ENCODE measurements at regions not wholly inside any gene's neighbourhood (a gene's known extent, or its start where the extent isn't known, plus 50 kb on each side); places are given as distances from the start of the nearest gene placed in this dataset.

DNA sequence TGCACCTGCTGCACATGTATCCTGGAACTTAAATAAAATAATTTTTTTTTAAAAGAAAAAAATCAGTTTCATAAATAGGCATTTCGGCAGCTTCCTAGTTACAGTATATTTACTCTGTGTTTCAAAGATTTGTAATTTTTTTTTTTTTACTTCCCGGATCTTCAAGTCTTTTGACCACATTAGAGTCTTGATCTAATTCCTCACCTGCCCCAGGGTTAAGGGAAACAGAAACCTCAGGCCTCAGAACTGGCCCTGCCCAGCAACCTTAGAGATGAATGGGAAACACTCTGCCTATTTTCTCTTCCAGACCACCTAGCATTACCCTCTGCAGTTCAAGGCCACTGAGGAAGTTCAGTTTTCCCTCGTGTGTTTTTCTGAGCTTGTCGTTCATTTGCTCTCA, 304.0 kb downstream of the MAF start:
- Histone ChIP-seq H3K9me2 (ENCODE audit: low read depth, low read length) (no peaks in the 10 kb centered on the region), H3K9me3 (ENCODE audit: low read length) (no peaks in the 10 kb centered on the region), H3K79me2 (ENCODE audit: insufficient read depth, low read length) (no peaks in the 10 kb centered on the region), H3K27ac (ENCODE audit: low read depth, low read length, poor library complexity, severe bottlenecking) (no peak overlapping the region), H3K4me1 (ENCODE audit: insufficient read depth, low read length, severe bottlenecking) (no peaks in the 10 kb centered on the region), H3K27me3 (ENCODE audit: insufficient read depth, low read length) (no peaks in the 10 kb centered on the region), H4K20me1 (ENCODE audit: insufficient read depth, low read length) (no peaks in the 10 kb centered on the region), H3K4me2 (ENCODE audit: low read length) (no peak overlapping the region), H3K4me3 (ENCODE audit: low read depth, low read length, poor library complexity, severe bottlenecking) (no peak overlapping the region), H3F3A (ENCODE audit: insufficient read depth, low read length) (no peaks in the 10 kb centered on the region), H3K9ac (ENCODE audit: low read length) (no peak overlapping the region), H2AFZ (ENCODE audit: low read length) (no peak overlapping the region), H3K36me3 (ENCODE audit: insufficient read depth, low read length) (no peaks in the 10 kb centered on the region)
- TF ChIP-seq EZH2 (IDR thresholded peaks at IDR 0.05; ENCODE audit: borderline replicate concordance, low read length) (no peak), CTCF (IDR thresholded peaks at IDR 0.05; ENCODE audit: low read length) (no peak)

DNA sequence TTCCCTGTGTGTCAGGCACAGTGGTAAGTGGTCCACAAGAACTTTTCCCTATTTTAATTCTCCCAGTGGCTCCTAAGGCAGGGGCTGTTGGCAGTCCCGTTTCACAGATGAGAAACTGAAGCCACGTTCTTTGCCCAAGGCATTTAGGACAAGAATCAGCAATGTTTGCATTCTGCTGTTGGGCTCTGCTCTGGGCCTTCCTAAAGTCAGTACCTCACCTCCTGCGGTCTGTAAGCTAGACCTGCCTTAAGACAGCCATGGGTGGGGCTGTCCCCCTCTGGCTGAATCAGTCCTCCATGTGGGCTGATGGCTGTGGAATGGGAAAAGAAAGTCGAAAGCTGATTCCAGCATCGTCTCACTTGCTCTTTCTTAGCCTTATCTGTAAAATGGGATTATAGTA, 304.8 kb downstream of the MAF start:
- no peak overlapping the region for H3K27ac ChIP-seq (ENCODE audit: low read depth, low read length, poor library complexity, severe bottlenecking)
- no peaks in the 10 kb centered on the region for H3K4me1 ChIP-seq (ENCODE audit: insufficient read depth, low read length, severe bottlenecking)
- no peaks in the 10 kb centered on the region for H4K20me1 ChIP-seq (ENCODE audit: insufficient read depth, low read length)
- no peak overlapping the region for H3K4me2 ChIP-seq (ENCODE audit: low read length)
- no peak overlapping the region for H2AFZ ChIP-seq (ENCODE audit: low read length)
- no peaks in the 10 kb centered on the region for H3K9me2 ChIP-seq (ENCODE audit: low read depth, low read length)
- no peaks in the 10 kb centered on the region for H3K27me3 ChIP-seq (ENCODE audit: insufficient read depth, low read length)
- no peaks in the 10 kb centered on the region for H3F3A ChIP-seq (ENCODE audit: insufficient read depth, low read length)
- H3K9me3 ChIP-seq (ENCODE audit: low read length), result no peaks in the 10 kb centered on the region
- H3K36me3 ChIP-seq (ENCODE audit: insufficient read depth, low read length), result no peaks in the 10 kb centered on the region
- no peak overlapping the region for H3K4me3 ChIP-seq (ENCODE audit: low read depth, low read length, poor library complexity, severe bottlenecking)
- H3K79me2 ChIP-seq (ENCODE audit: insufficient read depth, low read length), result no peaks in the 10 kb centered on the region
- H3K9ac ChIP-seq (ENCODE audit: low read length), result no peak overlapping the region
- TF ChIP-seq CTCF (IDR thresholded peaks at IDR 0.05; ENCODE audit: low read length) (no peak), EZH2 (IDR thresholded peaks at IDR 0.05; ENCODE audit: borderline replicate concordance, low read length) (no peak)

GRCh38 chr16:79295162-79295561, 305.4 kb downstream of the MAF start:
- no peak for TF ChIP-seq CTCF (IDR thresholded peaks at IDR 0.05; ENCODE audit: low read length)
- TF ChIP-seq EZH2 (IDR thresholded peaks at IDR 0.05; ENCODE audit: borderline replicate concordance, low read length), result no peak
- Histone ChIP-seq H4K20me1 (ENCODE audit: insufficient read depth, low read length) (no peaks in the 10 kb centered on the region), H3K9ac (ENCODE audit: low read length) (no peak overlapping the region), H3K4me3 (ENCODE audit: low read depth, low read length, poor library complexity, severe bottlenecking) (no peak overlapping the region), H3K27ac (ENCODE audit: low read depth, low read length, poor library complexity, severe bottlenecking) (no peak overlapping the region), H3K9me3 (ENCODE audit: low read length) (no peaks in the 10 kb centered on the region), H2AFZ (ENCODE audit: low read length) (no peak overlapping the region), H3K27me3 (ENCODE audit: insufficient read depth, low read length) (no peaks in the 10 kb centered on the region), H3K4me2 (ENCODE audit: low read length) (no peak overlapping the region), H3K36me3 (ENCODE audit: insufficient read depth, low read length) (no peaks in the 10 kb centered on the region), H3K4me1 (ENCODE audit: insufficient read depth, low read length, severe bottlenecking) (no peaks in the 10 kb centered on the region), H3F3A (ENCODE audit: insufficient read depth, low read length) (no peaks in the 10 kb centered on the region), H3K79me2 (ENCODE audit: insufficient read depth, low read length) (no peaks in the 10 kb centered on the region), H3K9me2 (ENCODE audit: low read depth, low read length) (no peaks in the 10 kb centered on the region)
